GM18873 (cell line): ENCODE measurements at regions not wholly inside any gene's neighbourhood (a gene's known extent, or its start where the extent isn't known, plus 50 kb on each side); places are given as distances from the start of the nearest gene placed in this dataset.

ENCODE experiments used
- ATAC-seq: cut with Tn5 transposase; IDR thresholded peaks from one replicate; pipeline ENCODE4 v1.9.1; 2021; ENCODE audit warnings: mild to moderate bottlenecking, moderate library complexity, moderate number of reproducible peaks; ENCODE audit not compliant: unreplicated experiment, low FRiP score

- no peak for ATAC-seq
Observed at GRCh38 chr4:155524926-155525455, 141.7 kb upstream of the GUCY1A1 start.

GRCh38 chr4:155523358-155523757, 143.3 kb upstream of the GUCY1A1 start:
- no peak for ATAC-seq

GRCh38 chr4:155522201-155522600, 144.4 kb upstream of the GUCY1A1 start:
- no peak for ATAC-seq

DNA sequence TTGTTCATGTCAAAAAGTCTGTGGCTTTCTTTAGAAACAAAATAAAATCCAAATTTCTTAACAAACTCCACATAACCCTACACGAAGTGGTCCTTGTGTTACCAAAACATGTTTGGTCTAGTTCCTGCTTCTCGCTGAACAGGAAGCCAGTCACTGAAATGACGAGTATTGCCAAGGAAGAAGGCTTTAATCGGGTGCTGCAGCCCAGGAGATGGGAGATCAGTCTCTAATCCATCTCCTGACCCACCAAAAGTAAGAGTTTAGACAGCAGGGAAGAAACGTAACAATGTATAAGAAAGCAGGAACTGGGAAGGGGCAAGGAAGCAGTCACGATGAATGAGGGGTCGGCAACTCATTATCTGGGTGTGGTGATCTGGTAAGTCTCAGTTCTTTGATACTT, 144.6 kb upstream of the MAP9 start:
- ATAC-seq: no peak

- no peak for ATAC-seq
Observed at GRCh38 chr4:155515444-155516075, 138.8 kb upstream of the MAP9 start.

- no peak for ATAC-seq
Observed at GRCh38 chr4:155514628-155515027, 137.9 kb upstream of the MAP9 start.

- no peak for ATAC-seq
Observed at GRCh38 chr4:155512817-155513216, 136.1 kb upstream of the MAP9 start.

GRCh38 chr4:155512046-155512445, 135.3 kb upstream of the MAP9 start:
- no peak for ATAC-seq

- ATAC-seq: no peak
Observed at GRCh38 chr4:155510771-155511170, 134.0 kb upstream of the MAP9 start.

GRCh38 chr4:155509555-155509954, 132.8 kb upstream of the MAP9 start:
- no peak for ATAC-seq

DNA sequence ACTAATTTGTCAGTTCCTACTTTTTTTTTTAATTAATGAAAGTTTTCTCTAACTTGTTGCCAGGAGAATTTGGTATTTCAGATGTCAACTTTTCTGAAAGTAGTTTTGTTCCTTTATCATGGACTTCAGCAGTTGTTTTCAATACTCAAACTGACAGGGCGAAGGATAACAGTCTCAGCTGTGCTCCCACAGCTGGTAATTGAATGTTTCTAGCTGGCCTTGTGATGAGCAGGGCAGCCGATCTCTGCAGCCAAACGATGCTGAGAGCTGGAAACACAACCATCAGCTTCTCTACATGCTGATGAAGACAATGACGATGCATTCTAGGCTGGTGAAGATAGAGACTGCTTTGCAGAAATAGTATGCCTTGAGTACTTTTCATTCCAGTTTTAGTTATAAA, 130.0 kb upstream of the MAP9 start:
- ATAC-seq: no peak

DNA sequence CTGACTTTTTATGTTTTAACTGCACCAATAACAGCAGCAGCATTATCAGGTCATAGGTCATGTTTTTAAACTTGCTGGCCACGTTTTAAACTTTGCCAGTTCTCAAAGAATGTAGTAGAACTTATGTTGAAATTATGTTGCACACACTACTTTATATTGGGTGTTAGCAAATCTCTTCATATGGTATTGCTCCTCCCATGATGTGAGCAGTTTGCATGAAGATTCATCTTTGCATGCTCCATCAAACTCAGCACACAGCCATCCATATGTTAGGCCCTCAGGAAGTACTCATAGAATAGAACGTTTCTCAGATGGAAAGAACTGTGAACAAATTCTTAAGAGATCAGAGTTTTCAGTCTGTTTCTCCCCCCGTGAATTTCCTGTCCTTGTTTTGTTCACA, 128.6 kb upstream of the MAP9 start:
- no peak for ATAC-seq

- no peak for ATAC-seq
Observed at GRCh38 chr4:155497306-155497705, 120.5 kb upstream of the MAP9 start.

DNA sequence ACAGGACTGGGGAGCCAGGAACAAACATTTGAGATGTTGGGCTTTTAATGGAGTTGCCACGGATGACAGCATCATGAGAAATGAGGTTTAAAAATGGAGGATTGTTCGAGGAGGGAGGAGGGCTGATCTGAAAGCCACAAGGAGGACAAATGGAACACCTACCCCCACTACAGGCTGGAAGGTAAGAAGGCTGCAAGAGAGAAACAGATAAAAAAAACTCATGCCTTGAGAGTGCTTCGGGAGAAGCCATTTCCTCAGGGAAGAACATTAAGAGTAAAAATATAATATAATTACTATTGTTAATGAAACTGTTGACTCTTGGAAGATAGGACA, 119.5 kb upstream of the MAP9 start:
- ATAC-seq: no peak

DNA sequence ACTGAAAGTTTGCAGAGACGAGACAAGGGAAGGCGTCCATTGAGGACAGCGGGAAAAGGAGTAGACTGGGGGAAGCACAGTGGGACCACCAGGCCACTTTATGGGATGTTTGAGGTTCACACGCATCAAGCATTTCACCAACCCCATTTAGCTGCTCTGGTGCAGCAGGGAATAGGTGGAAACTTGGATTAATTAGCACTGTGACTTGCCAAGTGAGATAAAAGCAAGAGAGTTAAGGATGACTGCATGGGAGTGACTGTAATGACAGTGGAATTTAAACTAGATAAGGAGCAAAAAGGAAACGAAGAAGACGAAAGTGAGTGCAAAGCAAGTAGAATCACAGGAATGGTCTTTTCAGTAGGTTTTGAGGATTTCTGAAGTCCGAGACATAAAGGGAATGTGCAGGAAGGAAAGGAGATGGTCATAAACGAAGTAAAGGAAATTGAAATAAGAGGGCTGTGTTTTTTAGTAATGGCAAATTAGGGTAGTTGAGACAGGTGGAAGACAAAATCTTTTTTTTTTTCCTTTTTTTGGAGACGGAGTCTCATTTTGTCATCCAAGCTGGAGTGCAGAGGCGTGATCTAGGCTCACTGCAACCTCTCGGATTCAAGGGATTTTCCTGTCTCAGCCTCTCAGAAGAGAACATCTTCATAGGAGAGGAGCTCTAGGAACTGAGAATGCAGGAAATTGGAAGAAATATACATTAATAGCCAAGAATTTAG, 119.0 kb upstream of the MAP9 start:
- no peak for ATAC-seq

DNA sequence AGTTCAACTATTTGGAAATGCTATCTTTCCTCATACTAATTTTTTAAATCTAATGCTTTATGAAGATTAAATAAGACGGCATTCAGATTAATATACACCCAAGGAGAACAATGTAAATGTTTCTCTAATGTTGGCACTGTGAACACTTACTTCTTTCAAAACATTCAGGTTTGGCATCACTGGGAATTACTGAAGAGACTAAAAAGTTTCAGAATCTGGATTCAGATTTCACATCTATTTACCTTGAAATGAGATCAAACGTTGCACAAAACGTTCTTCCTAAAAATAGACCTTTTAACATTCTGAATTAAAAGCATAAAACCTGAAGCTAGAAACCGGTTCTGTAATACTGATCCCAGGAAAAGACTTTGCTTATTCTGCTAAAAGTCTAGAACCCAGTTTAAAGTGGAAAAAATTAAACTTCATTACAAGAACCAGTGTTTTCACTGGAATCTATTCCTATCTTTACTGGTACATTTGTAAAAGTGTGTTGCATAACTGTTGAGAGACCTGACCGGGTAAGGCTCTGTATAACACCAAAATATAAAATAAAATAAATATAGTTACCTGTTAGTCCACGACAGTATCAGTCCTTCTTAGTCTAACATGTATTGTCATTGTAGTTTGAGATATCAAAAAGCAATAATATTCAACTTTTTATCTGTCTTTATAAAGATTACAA, 117.4 kb upstream of the MAP9 start:
- ATAC-seq: no peak

DNA sequence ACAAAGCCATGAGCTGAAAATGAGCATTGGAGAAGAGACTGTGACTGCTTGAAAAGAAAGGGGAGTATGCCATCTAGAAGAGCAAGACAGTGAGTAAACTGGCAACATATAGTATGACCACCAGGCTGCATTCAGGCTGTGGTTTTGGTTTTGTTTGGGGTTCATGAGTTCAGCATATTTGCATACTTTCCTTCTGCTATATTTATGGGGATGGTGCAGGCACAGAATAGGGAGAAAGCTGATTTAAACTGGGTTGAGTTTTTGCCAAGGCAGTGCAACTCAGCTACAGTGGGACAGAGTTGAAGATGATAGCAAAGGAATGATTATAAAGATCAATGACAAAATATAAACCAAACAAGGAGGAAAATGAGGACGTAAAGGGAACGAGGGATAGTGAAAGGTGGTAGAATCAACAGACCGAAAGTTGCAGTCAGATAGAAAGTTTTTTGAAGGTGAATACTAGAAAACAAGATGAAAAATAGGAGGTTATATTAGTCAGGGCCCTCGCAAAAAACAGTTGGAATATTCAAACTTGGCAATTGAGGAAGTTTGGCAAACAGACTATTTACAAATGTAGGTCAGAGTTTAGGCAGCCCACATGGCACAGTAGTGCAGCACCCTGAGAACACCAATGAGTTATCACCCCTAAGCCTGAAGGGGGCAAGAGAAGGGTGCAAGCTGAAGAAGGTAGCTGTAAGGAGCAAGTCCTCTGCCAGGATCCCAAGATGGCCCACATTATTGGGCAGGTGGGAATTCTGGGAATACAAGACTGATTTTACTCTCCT, 114.8 kb upstream of the MAP9 start:
- peak; percentile 91 for ATAC-seq

- no peak for ATAC-seq
Observed at GRCh38 chr4:155489271-155489670, 112.5 kb upstream of the MAP9 start.

- no peak for ATAC-seq
Observed at GRCh38 chr4:155488691-155489090, 111.9 kb upstream of the MAP9 start.

GRCh38 chr4:155487210-155487609, 110.4 kb upstream of the MAP9 start:
- no peak for ATAC-seq

- no peak for ATAC-seq
Observed at GRCh38 chr4:155481150-155481549, 104.4 kb upstream of the MAP9 start.
